Suppressor macrophage (primary cell): ENCODE measurements at regions not wholly inside any gene's neighbourhood (a gene's known extent, or its start where the extent isn't known, plus 50 kb on each side); places are given as distances from the start of the nearest gene placed in this dataset.
A peak's percentile ranks its signal among the peaks of the same experiment; 100 is the strongest.
"Not testable (repeated sequence)": the region's sequence is repeated elsewhere in the genome, so short reads cannot be mapped to it uniquely, and the experiment has no call there.

ENCODE experiments used
- DNase-seq, 4 experiments: peaks; one replicate each; pipeline ENCODE4 v3.0.0-alpha.2; 2020 to 2022

DNA sequence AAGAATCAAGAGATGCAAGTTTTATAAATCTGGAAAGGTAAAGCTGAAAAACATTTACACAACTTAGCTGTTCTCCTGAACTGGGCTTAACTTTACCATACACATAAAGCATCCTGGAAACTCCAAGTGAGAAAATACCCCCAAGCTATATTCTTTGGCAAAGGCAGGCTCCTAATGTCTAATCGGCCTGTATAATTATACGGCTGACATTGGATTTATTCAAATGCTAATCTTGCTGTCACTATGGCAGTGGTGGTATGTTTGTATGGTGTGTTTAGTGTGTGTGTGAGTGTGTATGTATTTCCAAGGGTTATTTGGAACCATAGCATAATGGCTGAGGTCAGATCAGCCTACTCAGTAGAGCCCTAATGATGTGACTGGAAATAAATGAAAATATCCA is 1031.8 kb upstream of the ZEB2 start:
- DNase-seq, result no peak

DNA sequence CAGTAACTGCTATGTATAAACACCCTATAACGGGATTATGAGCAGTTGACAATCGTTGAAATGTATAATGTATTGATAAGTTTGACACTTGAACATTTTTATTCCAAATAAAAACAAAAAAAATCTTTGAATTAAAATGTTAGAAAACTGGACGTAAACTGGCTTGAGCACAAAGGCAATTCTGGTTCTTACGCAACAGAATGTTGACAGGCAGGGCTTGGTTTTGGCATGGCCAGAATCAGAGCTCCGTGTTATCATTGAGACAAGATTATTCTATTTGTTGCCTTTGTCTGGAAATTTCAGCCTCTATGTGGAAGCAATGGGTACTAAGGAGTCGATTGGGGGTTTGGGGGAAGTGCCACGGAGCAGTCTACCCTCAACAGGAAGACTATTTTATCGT is 1028.6 kb upstream of the ZEB2 start:
- no peak for DNase-seq

DNA sequence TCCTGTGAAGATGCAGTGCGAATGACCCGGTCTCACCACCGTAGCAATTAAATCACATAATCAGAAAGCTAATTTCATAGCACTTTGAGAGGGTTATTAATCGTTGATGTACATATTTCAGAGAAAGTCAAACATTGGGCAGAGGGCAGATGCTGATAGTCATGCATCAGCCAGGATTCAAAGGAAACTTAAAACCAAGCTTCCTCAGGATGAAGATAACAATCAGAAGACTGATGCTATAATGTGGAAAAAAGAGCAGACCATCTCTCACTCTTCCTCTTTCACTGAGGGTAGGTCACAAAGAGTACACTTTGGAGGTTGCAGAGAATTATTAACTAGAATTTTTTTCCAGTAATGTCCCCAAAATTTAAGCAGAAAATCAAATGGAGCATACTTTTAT is 1027.7 kb upstream of the ZEB2 start:
- DNase-seq, result no peak

DNA sequence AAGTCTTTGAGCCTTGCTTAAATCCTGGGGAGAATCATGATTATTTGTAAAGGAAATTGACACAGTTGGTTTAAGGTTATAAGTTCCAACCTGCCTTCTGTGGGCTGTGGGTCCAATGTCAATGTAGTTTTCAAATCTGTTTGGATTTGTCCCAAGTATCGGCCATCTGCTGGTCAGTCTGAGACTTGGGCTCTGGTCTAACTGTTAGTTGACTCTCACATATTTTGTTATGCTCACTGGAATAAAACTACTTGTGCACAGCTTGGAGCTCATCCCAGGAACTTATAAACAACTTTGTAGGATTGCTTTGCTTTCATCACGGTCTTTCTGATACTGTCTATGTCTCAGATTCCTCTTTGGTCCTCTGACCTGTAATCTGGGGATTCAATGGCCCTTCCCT is 1026.2 kb upstream of the ZEB2 start:
- DNase-seq, result no peak

DNA sequence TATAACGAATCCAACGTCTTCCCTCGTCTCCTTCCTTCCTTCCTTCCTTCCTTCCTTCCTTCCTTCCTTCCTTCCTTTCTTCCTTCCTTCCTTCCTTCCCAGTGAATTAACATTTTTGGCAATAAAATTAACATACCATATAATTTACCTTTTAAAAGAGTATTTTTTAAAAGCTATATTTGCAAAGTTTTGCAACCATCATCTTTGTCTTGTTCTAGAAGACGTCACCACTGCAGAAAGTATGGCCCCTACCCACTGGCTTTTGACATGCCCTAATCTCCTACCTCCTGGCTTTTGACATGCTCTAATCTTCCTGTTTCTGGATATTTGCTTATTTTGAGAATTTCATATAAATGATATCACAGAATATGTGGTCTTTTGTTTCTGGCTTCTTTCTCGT is 1023.9 kb upstream of the ZEB2 start:
- DNase-seq, result no peak

DNA sequence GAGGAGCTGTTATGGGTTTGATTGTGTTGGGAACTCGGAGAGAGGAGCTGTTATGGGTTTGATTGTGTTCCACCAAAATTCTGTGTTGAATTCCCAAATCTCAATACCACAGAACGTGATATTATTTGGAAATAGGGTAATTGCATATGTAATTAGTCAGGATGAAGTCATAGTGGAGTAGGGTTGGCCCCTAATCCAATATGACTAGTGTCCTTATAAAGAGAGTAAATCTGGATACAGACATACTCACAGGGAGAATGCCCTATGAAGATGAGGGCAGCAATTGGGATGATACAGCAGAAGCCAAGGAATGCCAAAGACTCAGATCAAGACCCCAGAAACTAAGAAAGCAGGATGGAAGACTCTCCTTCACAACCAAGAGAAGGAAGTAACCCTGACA is 1023.2 kb upstream of the ZEB2 start:
- no peak for DNase-seq

DNA sequence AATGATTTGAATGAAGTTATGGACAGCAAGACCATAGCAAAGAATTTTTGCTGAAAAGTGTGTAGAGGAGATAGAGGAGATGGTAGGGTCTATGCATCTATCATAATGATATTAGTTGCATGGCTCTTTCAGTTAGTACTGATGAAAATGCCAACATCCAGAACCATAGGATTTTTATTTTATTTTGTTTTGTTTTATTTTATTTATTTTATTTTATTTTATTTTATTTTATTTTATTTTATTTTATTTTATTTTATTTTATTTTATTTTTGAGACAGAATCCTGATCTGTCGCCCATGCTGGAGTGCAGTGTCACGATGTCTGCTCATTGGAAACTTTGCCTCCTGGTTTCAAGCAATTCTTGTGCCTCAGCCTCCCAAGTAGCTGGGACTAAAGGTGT is 1021.1 kb upstream of the ZEB2 start:
- DNase-seq, result no peak

DNA sequence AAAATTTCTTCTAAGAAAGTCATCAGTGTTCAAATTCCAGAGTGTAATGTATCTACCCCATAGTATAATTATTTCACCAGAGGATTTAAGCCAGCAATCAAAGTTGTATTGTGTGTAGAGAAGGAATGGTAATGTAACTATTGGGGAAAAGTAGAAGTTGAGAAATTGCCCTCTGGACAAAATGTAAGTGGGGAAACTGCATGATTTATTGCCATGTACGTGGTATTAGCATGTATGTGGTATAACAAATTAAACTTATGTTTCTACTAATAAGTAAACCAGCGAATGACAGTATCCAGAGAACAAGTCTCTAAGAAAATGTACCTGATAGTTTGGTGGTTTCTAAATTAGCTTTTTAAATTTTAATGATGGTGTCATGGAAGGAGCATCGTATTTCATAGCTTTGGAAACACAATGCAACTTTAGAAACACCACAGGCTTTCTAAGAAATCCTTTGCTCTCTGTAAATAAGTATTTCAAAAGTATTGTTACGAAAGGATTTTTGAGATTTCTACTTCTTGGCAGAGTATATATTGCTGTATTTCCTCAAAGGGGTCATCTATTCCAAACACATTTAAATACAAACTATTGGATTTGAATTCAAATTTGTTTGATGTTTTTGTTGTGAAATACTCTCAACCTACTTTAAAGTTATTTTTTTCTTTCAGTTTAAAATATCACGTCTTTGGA is 1018.9 kb upstream of the ZEB2 start:
- DNase-seq, result no peak

DNA sequence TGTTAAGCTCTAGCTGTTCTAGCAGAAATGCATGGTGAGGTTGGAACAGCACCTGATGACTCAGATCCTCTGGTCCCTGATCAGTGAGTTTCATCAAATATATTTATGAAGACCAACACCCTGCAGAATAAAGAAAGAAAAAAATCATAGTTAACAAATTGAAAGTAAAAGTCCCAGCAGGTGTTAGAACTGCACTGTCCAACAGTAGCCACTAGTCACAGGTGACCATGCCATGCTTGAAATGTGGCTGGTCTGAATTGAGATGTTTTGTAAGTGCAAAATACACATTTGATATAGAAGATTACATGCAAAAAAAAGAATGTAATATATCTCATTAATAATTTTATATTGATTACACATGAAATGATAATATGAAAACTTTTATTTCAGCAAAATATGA is 1010.7 kb upstream of the ZEB2 start:
- no peak for DNase-seq

DNA sequence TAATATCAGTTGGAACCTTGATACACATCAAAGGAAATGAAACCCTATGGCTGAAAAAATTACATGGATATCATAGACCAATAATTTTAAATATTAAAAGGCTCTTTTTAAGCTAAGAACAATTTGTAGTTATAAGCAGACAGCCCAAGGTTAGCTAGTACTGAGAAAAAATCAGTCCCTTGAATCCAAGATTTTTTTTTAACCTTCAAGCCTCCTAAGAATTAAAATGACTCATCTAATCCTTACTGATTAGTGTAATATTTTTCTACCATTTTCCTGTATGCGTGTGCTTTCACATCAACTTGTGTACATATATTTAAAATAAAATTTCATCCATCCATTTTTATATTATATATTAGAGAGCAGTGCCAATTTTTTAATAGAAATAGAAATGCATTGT is 1004.9 kb upstream of the ZEB2 start:
- no peak for DNase-seq

DNA sequence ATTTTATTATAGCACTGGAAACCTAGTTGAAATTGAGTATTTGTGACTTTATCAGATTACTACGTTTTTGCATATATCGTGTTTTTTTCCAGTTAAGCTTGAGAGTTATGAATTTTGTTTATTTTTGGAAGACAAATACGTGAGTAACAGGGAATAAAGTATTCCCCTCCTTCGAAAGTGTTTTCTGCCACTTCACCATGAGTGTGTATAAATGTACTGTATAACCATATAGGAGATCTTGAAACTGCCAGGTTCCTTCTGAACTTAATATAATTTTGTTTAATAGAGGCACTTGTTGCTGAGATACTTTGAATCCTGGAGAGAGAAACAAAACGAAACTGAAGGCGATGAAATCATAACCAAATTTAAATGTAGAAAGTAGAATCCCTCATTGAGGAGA is 1004.4 kb upstream of the ZEB2 start:
- DNase-seq, result no peak

DNA sequence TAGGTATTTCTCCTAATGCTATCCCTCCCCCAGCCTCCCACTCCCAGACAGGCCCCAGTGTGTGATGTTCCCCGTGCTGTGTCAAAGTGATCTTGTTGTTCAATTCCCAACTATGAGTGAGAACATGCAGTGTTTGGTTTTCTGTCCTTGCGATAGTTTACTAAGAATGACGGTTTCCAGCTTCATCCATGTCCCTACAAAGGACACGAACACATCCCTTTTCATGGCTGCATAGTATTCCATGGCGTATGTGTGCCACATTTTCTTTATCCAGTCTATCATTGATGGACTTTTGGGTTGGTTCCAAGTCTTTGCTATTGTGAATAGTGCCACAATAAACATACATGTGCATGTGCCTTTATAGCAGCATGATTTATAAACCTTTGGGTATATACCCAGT is 999.3 kb upstream of the ZEB2 start:
- not testable (repeated sequence) for DNase-seq

DNA sequence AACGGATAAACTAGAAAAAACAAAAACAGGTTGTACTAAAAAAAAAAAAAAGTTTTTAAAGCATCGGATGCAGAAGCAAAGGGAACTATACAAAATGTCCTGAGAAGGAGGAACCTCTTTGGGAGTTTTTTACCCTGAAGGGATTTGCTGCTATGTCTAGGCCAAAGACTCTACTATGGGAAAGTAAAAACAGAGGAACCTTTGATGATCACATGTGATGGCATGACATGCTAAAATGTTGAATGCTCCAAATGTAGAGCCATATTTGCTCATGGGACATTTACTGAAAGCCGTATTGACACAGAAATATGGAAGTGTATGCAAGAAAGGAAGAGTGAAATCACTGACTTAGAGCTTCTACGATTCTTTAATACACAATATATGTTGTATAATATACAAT is 992.0 kb upstream of the ZEB2 start:
- peak in 1 of 4 experiments; percentile 3 for DNase-seq

DNA sequence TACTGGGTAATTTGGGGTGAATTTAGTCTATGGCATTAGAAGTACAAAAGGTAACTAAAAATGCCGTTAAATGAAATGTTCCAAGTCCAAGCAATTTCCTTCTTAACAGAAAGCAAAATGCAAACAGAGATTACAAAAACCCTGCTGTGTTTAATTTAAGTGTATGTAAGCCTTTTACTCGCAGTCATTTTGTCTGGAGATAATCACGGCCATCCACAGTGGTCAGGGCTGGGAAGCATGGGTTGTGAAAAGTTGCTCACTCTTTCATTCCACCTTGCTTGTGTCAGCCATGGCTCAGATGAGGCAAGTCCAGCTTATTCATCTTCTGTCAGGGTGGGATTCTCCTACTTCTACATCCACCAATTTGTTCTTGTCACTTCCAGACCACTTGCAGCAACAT is 983.6 kb upstream of the ZEB2 start:
- DNase-seq, result no peak

DNA sequence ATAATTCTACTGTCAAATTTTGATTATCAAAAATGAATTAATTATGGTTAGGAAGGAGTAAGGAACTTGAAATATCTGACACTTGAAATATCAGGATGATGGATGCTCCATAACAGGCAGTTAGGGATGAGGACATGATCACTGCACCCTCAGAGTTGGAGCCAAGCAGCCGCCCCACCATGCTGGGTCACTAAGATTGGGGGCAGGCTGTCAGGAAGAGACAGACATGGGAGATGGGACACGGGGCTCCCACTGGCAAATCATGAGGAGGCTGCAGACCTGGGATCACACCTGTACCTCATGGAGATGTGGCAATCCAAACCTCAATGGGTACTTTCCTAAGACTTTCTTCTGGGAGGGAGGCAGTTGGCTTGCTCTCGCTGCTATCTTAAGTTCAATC is 982.0 kb upstream of the ZEB2 start:
- no peak for DNase-seq

DNA sequence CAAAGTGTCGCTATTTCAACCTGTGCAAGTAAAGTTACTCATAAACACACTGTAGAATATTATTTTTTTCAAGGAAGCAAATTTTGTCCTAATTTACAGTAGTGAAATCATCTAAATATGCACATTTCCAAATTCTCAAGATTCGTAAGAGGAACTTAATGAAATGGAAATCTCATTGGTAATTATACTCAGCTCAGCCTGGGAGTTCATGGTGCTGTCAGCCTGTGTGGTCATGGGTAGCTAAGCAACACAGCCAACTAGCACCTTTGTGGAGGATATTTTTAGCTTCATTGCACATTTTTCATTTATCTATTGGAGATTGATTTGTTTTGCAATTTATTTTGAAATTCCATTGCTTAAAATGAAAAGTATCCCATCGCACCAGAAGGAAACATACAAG is 975.7 kb upstream of the ZEB2 start:
- DNase-seq, result no peak

DNA sequence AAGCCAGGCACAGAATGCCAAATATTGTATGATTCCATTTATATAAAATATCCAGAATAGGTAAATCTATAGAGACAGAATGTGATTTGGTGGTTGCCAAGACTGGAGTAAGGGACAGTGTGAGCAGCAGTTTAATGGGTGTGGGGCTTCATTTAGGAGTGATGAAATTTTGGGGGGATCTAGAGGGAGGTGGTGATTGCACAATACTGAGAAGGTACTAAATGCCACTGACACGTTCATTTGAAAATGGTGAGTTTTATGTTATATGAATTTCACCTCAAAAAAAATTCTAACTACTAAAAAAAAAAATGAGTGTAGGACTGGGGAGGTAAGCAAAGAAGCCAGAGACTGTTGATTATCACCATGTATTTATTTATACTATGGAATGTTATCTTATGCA is 974.5 kb upstream of the ZEB2 start:
- no peak for DNase-seq

DNA sequence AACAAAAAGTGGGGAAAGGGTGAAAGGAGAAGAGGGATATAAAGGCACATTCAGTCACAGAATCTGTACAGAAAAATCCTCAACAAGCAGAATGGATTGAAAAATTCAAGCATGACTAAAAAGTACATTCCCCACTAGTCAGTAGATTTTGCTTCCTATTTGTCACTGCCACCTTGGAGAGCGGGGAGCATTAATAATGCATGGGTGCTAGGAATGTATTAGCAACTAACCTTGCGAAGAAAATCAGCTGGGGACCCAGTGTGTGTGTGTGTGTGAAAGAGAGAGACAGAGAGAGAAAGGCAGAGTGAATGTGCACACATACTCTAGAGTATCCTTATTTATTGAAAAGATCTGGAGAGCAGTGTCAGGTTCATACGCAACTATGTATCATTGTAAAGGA is 968.7 kb upstream of the ZEB2 start:
- DNase-seq, result no peak

DNA sequence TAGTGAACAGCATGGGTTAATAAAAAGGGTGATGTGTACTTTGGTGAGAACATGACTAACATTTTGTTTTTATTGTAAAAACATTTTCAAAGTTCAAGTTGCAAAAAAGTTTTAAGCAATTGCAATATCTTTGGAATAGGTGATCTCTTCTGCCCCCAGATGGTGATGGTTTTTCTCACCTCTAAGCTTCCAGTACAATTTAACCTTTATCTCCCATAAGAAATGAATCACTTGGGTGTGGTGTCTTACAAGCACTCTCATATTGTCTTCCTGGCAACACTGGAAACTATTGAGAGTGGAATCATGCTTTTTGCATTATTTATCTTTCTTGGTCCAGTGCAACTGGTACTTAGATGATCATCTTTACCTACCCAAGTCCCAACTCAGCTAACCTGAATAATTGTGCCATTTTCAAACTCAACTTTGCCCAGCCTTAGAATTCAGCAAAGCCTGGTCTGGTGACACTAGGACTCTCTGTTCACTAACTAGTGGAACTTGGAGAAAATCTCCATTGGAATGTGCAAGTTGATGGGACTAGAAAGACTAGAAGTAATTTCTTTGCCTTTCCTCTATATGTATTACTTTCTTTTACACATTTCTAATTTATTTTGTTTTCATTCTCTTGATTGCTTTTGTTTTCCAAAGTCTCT is 964.7 kb upstream of the ZEB2 start:
- DNase-seq, result peak in 1 of 4 experiments; percentile 10

DNA sequence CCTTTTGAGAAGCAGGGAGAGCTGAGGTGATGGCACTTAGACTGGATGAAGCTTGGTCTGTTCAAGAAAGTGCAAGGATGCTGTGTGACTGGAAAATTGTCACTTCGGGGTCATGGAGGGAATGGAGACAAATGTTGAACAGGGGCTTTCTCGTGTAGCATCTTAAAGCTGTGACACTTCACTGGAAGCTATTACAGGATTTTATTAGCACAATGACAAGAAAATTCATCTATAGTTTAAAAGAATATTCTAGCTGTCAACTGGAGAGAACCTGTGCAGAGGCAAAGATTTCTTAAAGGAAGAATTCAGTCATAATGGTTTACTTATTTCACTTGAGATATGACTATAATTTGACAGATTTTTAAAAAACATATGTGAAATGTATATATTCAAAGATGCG is 963.9 kb upstream of the ZEB2 start:
- DNase-seq, result no peak

DNA sequence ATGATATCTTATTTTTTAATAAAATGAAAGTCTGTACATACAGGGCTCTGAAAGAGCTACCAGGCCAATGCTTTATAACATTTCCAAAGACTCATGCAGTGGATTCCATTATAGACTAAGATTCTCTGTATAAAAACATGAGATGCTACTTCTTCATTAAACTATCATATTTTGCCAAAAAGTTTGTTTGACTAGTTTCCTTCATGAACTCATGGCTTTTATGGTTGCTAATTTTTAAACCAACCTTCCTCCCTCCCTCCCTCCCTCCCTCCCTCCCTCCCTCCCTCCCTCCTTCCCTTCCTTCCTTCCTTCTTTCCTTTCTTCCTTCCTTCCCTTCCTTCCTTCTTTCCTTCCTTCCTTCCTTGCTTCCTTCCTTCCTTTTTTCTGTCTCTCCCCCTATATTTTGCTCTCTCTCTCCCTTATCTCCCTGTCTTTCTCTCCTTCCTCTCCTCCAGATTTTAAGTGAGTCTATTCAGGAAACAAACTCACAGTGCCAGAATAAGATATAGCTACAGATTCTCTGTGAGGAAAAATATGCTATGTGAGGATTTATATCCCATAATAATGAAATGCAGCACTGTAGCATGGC is 961.5 kb upstream of the ZEB2 start:
- DNase-seq, result no peak

DNA sequence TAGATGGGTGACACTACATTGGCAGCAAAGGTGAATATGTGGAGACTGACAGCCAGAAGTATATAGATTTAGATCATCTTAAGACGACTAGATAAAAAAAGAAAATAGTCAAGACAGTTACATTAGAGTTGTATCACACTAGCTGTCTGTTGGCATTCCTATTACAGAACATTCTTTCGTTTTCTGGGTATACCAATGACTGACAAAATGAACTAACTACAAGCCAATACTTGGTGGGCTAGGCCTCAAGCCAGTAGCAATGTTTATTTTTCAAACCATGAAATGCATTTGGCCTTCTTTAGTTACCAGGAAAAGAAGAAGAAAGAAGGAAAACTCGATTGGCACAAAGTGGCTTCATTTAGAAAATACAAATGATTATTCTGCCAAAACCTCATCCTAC is 944.9 kb upstream of the ZEB2 start:
- no peak for DNase-seq

DNA sequence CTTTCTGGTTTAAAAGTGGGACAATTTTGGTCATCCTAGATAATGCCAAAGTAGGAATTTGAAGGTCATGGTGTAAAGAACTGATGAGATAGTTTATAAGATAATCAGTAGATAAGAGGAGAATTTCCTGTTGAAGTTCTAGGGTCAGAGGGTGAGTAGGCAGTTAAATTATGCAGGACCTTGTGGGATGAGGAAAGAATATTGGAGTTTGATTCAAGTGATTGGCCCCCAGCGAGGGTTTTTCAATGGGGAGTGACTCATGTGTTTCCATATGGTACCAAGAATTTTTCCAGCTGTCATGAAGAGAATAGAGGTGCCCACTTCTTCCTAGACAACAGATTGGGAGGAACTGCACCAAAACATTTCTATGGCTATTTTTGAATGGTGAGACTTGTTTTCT is 940.2 kb upstream of the ZEB2 start:
- DNase-seq, result no peak

DNA sequence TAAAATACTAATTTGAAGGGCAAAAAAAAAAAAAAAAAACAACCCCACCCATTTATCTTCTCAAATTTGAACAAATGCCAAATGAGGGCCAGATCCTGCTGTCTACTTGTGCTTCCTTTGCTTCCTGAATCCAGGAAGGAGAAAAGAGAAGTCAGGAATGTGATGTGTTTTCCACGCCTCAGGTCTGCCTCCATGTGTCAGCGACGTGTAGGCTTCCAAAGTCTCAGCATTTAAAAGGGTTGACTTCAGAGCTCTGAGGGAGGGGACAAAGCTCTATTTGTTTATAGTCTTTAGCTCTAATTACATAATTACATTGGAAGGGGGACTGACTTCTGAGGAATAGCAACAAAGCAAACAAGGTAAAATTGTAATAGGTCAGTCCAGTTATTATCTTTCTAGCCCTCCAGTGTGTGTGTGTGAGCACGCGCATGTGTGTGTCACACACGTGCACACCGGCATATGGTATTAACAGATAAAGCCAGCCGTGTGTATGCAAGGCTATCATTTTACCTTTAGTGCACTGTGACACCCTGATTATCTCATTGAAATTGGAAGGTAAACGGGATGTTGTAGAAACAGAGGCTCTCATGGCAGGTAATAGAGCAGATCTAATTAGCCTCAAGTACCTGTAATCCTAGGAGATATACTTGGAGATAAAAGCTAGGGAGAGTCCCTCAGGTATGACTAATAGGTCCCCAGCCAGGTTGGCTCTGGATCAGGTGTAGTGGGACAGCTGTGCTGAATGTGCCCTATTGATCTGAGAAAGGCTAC is 911.4 kb upstream of the ZEB2 start:
- no peak for DNase-seq
